GM18505 (cell line): ENCODE measurements at regions not wholly inside any gene's neighbourhood (a gene's known extent, or its start where the extent isn't known, plus 50 kb on each side); places are given as distances from the start of the nearest gene placed in this dataset.
"Not testable (repeated sequence)": the region's sequence is repeated elsewhere in the genome, so short reads cannot be mapped to it uniquely, and the experiment has no call there.

ENCODE experiments used
- ATAC-seq: cut with Tn5 transposase; IDR thresholded peaks from one replicate; pipeline ENCODE4 v1.9.1; 2021; ENCODE audit not compliant: unreplicated experiment
- POLR2A ChIP-seq: IDR thresholded peaks from 4 replicates; pipeline ENCODE4 v1.6.1; 2011; ENCODE audit warnings: borderline replicate concordance; ENCODE audit not compliant: insufficient read depth, insufficient read length; ENCODE audit errors: extremely low read depth

DNA sequence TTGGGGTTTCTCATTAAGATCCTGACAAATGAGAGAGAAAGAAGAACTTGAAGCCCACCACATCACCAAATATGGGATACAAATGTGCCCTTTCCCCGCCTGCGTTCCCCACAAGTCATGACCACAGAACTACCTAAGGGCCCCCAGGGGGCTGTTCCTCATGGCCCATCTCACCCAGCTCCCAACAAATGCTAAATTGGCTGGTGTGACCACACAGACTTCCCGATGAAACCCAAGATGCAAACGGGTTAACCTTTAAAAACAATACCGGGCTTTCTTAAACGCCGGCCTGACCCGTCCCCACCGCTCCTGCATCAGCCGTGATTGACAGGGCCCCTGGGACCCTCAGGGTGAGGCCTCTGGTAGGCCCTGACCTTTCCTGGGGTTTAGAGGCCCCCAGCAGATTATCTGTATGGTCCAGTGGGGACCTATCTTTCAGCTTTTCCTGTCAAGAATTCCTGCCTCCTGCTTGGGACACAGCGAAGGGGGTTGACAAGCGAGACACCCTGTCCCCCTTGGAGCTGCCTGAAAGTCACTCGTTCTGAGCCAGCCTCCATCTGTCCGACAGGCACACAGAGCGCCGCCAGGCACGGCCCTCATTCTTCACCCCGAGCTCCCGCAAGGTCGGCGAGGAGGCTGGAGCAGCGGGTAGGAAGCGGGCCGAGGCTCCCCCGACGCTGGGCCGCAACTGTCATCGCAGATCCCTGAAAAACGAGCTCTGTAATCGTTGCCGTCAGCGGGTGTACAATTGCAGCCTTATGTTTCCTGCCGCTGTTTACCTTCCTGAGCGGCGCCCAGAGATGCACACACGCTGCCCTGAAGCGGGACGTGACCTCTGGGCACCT, 300.1 kb downstream of the FOXL1 start:
- ATAC-seq: no peak
- TF ChIP-seq POLR2A: no peak

- no peak for ATAC-seq
- no peak for TF ChIP-seq POLR2A
Measured at GRCh38 chr16:86879268-86879667, 300.9 kb downstream of the FOXL1 start.

DNA sequence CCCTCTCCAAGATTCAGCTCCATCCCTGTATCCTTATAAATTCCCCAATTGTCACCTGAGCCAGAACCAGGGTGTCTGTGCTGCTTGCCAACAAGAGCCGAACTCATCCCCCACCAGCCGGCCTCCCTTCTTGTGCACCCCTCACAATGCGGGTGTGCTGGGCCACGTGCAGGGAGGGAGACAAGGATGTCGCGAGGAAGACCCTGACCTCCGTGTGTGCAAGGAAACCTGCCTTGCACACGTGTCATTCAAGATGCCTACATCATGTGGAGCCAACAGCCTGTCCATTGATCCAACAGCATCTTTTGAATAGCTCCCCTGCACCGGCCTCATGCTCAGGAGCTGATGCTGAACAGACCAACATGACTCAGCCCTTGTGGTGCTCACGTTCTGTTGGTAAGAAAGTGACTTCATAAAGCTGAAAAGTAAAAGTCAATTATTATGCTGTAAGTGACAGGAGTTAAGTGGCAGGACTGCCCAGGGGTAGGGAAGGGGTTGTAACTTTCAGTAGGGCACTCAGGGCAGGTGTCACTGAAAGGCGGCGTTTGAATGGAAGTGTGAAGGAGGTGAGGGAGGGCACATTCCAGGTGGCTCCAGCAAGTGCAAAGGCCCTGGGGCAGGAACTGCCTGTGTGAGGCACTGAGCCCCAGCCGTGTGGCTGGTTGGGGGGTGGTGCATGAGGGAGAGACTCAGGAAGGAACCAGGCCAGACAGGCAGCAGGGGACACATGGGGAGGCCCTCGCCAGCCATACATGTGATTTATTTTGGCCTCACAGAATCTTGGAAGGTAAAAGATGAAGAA, 302.2 kb downstream of the FOXL1 start:
- ATAC-seq: no peak
- no peak for TF ChIP-seq POLR2A

GRCh38 chr16:86881118-86881510, 302.8 kb downstream of the FOXL1 start:
- no peak for ATAC-seq
- no peak for TF ChIP-seq POLR2A

DNA sequence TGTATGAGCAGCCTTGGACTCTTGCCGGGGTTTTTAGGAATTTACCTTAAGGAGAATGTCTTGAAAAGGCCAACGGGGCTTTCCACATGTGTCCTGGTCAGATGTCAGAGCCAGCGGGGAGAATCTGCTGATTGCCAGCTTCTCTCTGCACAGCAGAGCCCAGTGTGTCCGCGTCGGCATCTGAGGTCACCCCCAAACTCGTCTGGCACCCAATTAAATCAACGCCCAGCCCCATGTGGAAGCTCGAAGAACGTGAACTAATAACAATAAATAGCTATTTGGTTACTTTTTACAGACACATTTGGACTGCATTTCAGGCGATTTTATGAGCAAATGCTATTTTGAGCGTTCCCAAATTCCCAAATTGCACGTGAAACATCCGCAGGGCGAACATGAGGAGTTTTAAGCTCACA, 303.5 kb downstream of the FOXL1 start:
- TF ChIP-seq POLR2A: no peak
- no peak for ATAC-seq

GRCh38 chr16:86882586-86883280, 304.4 kb downstream of the FOXL1 start:
- no peak for TF ChIP-seq POLR2A
- no peak for ATAC-seq

DNA sequence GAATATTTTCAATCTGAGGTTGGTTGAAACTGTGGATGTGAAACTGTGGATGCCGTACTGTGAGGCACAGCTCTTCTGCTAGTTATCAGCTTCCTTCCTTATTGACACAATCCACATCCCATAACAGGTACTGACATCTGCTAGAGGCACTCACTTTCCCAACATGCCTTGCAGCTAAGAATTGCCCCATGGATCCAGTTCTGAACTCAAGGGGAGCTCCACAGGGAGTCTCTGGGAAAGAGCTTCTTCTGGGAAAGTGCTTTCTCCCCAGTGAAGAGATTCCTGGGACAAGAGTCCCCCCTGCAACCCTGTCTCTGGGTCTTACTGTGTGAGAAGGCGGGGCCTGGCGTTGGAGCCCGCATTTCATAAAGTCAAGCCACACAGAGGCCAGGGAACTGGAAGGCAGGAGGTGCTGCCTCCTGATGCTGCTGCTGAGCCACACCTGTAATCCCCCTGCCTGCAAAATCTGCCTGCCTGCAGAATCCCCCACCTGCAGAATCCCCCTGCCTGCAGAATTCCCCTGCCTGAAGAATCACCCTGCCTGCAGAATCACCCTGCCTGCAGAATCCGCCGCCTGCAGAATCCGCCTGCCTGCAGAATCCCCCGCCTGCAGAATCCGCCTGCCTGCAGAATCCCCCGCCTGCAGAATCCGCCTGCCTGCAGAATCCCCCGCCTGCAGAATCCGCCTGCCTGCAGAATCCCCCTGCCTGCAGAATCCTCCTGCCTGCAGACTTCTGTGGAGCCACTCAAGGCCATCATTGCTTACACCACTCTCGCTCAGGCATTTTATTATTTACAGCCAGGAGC, 305.4 kb downstream of the FOXL1 start:
- no peak for TF ChIP-seq POLR2A
- no peak for ATAC-seq

DNA sequence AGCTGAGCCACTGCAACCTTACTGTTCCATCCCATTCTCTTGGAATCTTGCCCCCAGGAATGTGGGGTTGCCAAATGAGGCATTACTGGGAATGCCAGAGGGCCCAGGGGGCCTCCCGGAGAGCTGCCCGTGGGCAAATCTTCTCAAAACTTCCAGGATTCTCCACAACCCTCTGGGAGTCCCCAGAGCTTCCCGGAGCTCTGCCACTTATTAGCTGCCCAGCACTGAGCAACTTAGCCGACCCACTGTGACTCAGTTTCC, 306.0 kb downstream of the FOXL1 start:
- no peak for ATAC-seq

GRCh38 chr16:86885139-86885538, 306.8 kb downstream of the FOXL1 start:
- no peak for TF ChIP-seq POLR2A
- no peak for ATAC-seq

More for the DNA sequence above, 306.0 kb downstream of the FOXL1 start:
- TF ChIP-seq POLR2A: no peak

GRCh38 chr16:86886651-86887050, 308.3 kb downstream of the FOXL1 start:
- no peak for TF ChIP-seq POLR2A
- no peak for ATAC-seq

GRCh38 chr16:86887416-86887815, 309.1 kb downstream of the FOXL1 start:
- no peak for TF ChIP-seq POLR2A
- no peak for ATAC-seq

GRCh38 chr16:86888231-86889053, 310.1 kb downstream of the FOXL1 start:
- no peak for TF ChIP-seq POLR2A
- no peak for ATAC-seq

GRCh38 chr16:86889054-86889366, 310.7 kb downstream of the FOXL1 start:
- not testable (repeated sequence) for ATAC-seq
